Vagina (tissue), 2 donors: ENCODE measurements at regions not wholly inside any gene's neighbourhood (a gene's known extent, or its start where the extent isn't known, plus 50 kb on each side); places are given as distances from the start of the nearest gene placed in this dataset.

Experiments
- DNase-seq, 2 donors: peaks; one replicate each; pipeline ENCODE4 v3.0.0-alpha.2; 2017; ENCODE audit errors: extremely low spot score in 2 of 2
- H3K27ac ChIP-seq: fragments of 200-600 bp; sonication (generic); one replicate; pipeline ENCODE4 v1.5.1; 2019
- H3K27me3 ChIP-seq: fragments of 200-600 bp; sonication (generic); one replicate; pipeline ENCODE4 v1.5.1; 2019
- H3K36me3 ChIP-seq, 2 donors: fragments of 200-600 bp; sonication (generic); one replicate each; pipeline ENCODE4 v1.5.1; 2017 to 2019
- H3K4me1 ChIP-seq: fragments of 200-600 bp; sonication (generic); one replicate; pipeline ENCODE4 v1.5.1; 2019
- H3K4me3 ChIP-seq, 2 donors: fragments of 200-600 bp; sonication (generic); 1 replicate in 1 of 2; 2 replicates in 1 of 2; pipeline ENCODE4 v1.5.1; 2016 to 2019
- H3K9me3 ChIP-seq: fragments of 200-600 bp; sonication (generic); one replicate; pipeline ENCODE4 v1.5.1; 2019
- CTCF ChIP-seq, 3 experiments: fragments of 450-650 bp in 2 of 3; fragments of 200-600 bp in 1 of 3; sonication (generic) in 1 of 3; IDR thresholded peaks; one replicate each; pipeline ENCODE4 v1.5.1; 2017 to 2019; ENCODE audit warnings: antibody characterized with exemption in 3 of 3, mild to moderate bottlenecking in 2 of 3, moderate library complexity in 2 of 3
- POLR2A ChIP-seq, 2 donors: fragments of 450-650 bp; IDR thresholded peaks; one replicate each; pipeline ENCODE4 v1.6.1; 2017; ENCODE audit warnings: antibody characterized with exemption in 2 of 2, mild to moderate bottlenecking in 2 of 2, moderate library complexity in 2 of 2
- POLR2AphosphoS5 ChIP-seq, 2 donors: sonication (generic); formaldehyde crosslinking; IDR thresholded peaks; one replicate each; pipeline ENCODE4 v1.9.0; 2017; ENCODE audit warnings: antibody characterized with exemption in 2 of 2, mild to moderate bottlenecking in 2 of 2, low read depth in 1 of 2; ENCODE audit not compliant: insufficient read depth in 1 of 2
- intact Hi-C: fragments of 100-400 bp; cut with DNase I; formaldehyde crosslinking; loops from one replicate; pipeline ENCODE4 v1.15.1; 2023

DNA sequence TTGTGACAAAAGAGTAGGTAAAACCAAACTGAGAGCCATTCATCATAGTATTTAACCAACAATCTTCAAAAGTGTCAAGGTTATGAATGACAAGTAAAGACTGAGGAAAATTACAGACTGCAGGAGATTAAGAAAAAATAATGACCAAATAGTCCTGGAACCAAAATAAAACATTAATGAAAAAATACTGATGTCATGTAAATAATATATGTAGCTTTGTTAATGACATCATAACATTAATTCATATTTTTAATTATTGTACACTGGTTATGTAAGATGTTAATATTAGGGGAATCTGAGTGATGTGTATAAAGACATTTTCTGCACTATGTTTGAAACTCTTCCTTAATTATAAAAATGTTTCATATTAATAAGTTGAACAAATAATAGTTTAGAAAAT lies 436.7 kb downstream of the CYLC2 start:
- intact Hi-C loops: no loop called here
- H3K27ac ChIP-seq: no peak overlapping the region
- H3K27me3 ChIP-seq: no peaks in the 10 kb centered on the region
- no peak overlapping the region for H3K4me3 ChIP-seq
- no peaks in the 10 kb centered on the region for H3K9me3 ChIP-seq
- TF ChIP-seq POLR2A (IDR thresholded peaks at IDR 0.05) (no peak), POLR2AphosphoS5 (IDR thresholded peaks at IDR 0.05; ENCODE audit: insufficient read depth in 1 of 2, low read depth in 1 of 2) (no peak), CTCF (IDR thresholded peaks at IDR 0.05) (no peak)
- no peak for DNase-seq
- H3K4me1 ChIP-seq: no peaks in the 10 kb centered on the region
- H3K36me3 ChIP-seq: no peaks in the 10 kb centered on the region

GRCh38 chr9:103444176-103444575 lies 449.0 kb downstream of the CYLC2 start:
- H3K4me1 ChIP-seq: no peaks in the 10 kb centered on the region
- H3K27me3 ChIP-seq: no peaks in the 10 kb centered on the region
- DNase-seq: no peak
- H3K36me3 ChIP-seq: no peaks in the 10 kb centered on the region
- no peak for TF ChIP-seq POLR2A (IDR thresholded peaks at IDR 0.05)
- no peak for TF ChIP-seq POLR2AphosphoS5 (IDR thresholded peaks at IDR 0.05; ENCODE audit: insufficient read depth in 1 of 2, low read depth in 1 of 2)
- no peak for TF ChIP-seq CTCF (IDR thresholded peaks at IDR 0.05)
- no peaks in the 10 kb centered on the region for H3K9me3 ChIP-seq
- no peak overlapping the region for H3K27ac ChIP-seq
- no peak overlapping the region for H3K4me3 ChIP-seq
- intact Hi-C loops: no loop called here

DNA sequence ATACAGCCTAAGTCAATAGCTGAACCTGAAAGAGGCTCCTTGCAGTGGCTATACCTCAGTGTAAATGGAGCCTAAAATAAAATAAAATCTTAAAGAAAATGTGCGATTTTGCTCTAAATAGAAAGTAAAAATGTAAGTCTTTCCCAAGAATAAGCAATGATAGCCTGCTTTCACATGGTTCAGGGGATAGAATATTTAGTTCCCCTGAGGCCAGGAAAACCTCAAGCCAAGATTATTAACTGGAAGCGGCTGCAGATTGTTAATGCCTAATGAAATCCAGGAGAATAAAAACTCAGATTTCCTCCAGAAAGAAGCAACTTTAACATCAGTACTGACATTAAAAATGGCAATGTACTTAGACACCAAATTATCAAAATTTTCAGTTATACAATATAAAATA lies 463.7 kb downstream of the CYLC2 start:
- Histone ChIP-seq H3K36me3 (no peaks in the 10 kb centered on the region), H3K27me3 (no peaks in the 10 kb centered on the region), H3K4me1 (no peaks in the 10 kb centered on the region), H3K9me3 (no peaks in the 10 kb centered on the region), H3K4me3 (no peak overlapping the region), H3K27ac (no peak overlapping the region)
- no peak for TF ChIP-seq POLR2A (IDR thresholded peaks at IDR 0.05)
- TF ChIP-seq CTCF (IDR thresholded peaks at IDR 0.05): no peak
- no peak for DNase-seq
- intact Hi-C loops: no loop called here

GRCh38 chr9:103471241-103471640 lies 476.1 kb downstream of the CYLC2 start:
- no peak overlapping the region for H3K4me3 ChIP-seq
- no peaks in the 10 kb centered on the region for H3K27me3 ChIP-seq
- no peak overlapping the region for H3K27ac ChIP-seq
- no peaks in the 10 kb centered on the region for H3K4me1 ChIP-seq
- H3K9me3 ChIP-seq: no peaks in the 10 kb centered on the region
- H3K36me3 ChIP-seq: no peaks in the 10 kb centered on the region
- intact Hi-C loops: no loop called here
- DNase-seq: no peak
- no peak for TF ChIP-seq CTCF (IDR thresholded peaks at IDR 0.05)
- TF ChIP-seq POLR2A (IDR thresholded peaks at IDR 0.05): no peak
- TF ChIP-seq POLR2AphosphoS5 (IDR thresholded peaks at IDR 0.05; ENCODE audit: insufficient read depth in 1 of 2, low read depth in 1 of 2): no peak

- Histone ChIP-seq H3K4me1 (no peaks in the 10 kb centered on the region), H3K36me3 (no peaks in the 10 kb centered on the region), H3K27me3 (no peaks in the 10 kb centered on the region), H3K9me3 (no peaks in the 10 kb centered on the region), H3K27ac (no peak overlapping the region), H3K4me3 (no peak overlapping the region)
- DNase-seq: no peak
- no peak for TF ChIP-seq CTCF (IDR thresholded peaks at IDR 0.05)
- TF ChIP-seq POLR2A (IDR thresholded peaks at IDR 0.05): no peak
- no peak for TF ChIP-seq POLR2AphosphoS5 (IDR thresholded peaks at IDR 0.05; ENCODE audit: insufficient read depth in 1 of 2, low read depth in 1 of 2)
- intact Hi-C loops: no loop called here
These were observed 479.0 kb downstream of the CYLC2 start for GRCh38 chr9:103474156-103474555.
